ENCODE measurements at regions not wholly inside any gene's neighbourhood (a gene's known extent, or its start where the extent isn't known, plus 50 kb on each side); places are given as distances from the start of the nearest gene placed in this dataset.

DNA sequence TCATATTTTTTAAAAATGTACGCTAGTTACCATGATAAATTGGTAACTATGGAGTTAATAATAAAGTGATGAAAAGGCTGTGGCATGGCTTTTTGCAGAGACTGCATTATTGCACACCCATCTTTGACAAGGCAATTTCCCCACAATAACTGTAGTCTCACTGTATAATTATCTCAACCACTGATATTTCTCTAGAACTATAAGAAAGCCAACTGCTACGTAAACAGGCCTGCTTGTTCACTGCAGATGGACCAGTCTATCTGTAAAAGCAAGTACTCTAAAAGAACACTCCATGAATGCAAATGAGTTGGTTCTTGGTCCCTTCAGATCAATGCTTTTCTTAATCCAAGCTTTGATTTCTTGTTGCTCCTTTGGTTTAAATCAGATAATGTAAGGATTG lies 218.7 kb downstream of the RBM43 start:
- Histone ChIP-seq H3F3A (replicated peaks; ENCODE audit: low read depth) (no peaks in the 10 kb centered on the region), H3K4me2 (no peak overlapping the region), H2AFZ (no peak overlapping the region), H3K4me1 (ENCODE audit: insufficient read depth) (no peaks in the 10 kb centered on the region), H3K79me2 (replicated peaks; ENCODE audit: insufficient read depth) (no peaks in the 10 kb centered on the region), H3K36me3 (ENCODE audit: insufficient read depth) (no peaks in the 10 kb centered on the region), H3K4me3 (no peak overlapping the region), H4K20me1 (replicated peaks; ENCODE audit: insufficient read depth) (no peaks in the 10 kb centered on the region), H3K9me2 (ENCODE audit: insufficient read depth) (peaks cover 27% of the 10 kb centered on the region), H3K27me3 (ENCODE audit: insufficient read depth) (no peaks in the 10 kb centered on the region), H3K27ac (ENCODE audit: low read depth) (no peak overlapping the region)
- H3K27me3 Mint-ChIP-seq (ENCODE audit: insufficient read depth, low read depth, poor library complexity), result no peaks in the 10 kb centered on the region
- H3K36me3 Mint-ChIP-seq (ENCODE audit: low read depth), result no peaks in the 10 kb centered on the region; the same call in 2 of the 3 replicates
- DNase-seq (ENCODE audit: low spot score), result no peak
- no peaks in the 10 kb centered on the region; the same call in 2 of the 3 replicates for H3K4me1 Mint-ChIP-seq
- no peak overlapping the region for H3K27ac Mint-ChIP-seq
- no peaks in the 10 kb centered on the region; the same call in 1 of the 3 replicates for H3K9me3 Mint-ChIP-seq
- no peak overlapping the region for H3K4me3 Mint-ChIP-seq
- no peak for ATAC-seq
- TF ChIP-seq ETS1 (IDR thresholded peaks at IDR 0.05) (no peak), POLR2AphosphoS5 (IDR thresholded peaks at IDR 0.05; ENCODE audit: low read depth) (no peak), EZH2 (IDR thresholded peaks at IDR 0.05; ENCODE audit: low read depth, unreplicated experiment) (no peak), NANOG (IDR thresholded peaks at IDR 0.05; ENCODE audit: borderline replicate concordance) (no peak), ZNF331 (CRISPR knock-in tag; IDR thresholded peaks at IDR 0.05; ENCODE audit: low read depth) (no peak), ZNF114 (CRISPR knock-in tag; IDR thresholded peaks at IDR 0.05) (no peak), STAT1 (IDR thresholded peaks at IDR 0.05; ENCODE audit: unreplicated experiment) (no peak), CREB1 (CRISPR knock-in tag; IDR thresholded peaks at IDR 0.05; ENCODE audit: low read depth) (no peak), JUNB (IDR thresholded peaks at IDR 0.05; ENCODE audit: unreplicated experiment) (no peak)
- TF ChIP-seq, protein P1, sequence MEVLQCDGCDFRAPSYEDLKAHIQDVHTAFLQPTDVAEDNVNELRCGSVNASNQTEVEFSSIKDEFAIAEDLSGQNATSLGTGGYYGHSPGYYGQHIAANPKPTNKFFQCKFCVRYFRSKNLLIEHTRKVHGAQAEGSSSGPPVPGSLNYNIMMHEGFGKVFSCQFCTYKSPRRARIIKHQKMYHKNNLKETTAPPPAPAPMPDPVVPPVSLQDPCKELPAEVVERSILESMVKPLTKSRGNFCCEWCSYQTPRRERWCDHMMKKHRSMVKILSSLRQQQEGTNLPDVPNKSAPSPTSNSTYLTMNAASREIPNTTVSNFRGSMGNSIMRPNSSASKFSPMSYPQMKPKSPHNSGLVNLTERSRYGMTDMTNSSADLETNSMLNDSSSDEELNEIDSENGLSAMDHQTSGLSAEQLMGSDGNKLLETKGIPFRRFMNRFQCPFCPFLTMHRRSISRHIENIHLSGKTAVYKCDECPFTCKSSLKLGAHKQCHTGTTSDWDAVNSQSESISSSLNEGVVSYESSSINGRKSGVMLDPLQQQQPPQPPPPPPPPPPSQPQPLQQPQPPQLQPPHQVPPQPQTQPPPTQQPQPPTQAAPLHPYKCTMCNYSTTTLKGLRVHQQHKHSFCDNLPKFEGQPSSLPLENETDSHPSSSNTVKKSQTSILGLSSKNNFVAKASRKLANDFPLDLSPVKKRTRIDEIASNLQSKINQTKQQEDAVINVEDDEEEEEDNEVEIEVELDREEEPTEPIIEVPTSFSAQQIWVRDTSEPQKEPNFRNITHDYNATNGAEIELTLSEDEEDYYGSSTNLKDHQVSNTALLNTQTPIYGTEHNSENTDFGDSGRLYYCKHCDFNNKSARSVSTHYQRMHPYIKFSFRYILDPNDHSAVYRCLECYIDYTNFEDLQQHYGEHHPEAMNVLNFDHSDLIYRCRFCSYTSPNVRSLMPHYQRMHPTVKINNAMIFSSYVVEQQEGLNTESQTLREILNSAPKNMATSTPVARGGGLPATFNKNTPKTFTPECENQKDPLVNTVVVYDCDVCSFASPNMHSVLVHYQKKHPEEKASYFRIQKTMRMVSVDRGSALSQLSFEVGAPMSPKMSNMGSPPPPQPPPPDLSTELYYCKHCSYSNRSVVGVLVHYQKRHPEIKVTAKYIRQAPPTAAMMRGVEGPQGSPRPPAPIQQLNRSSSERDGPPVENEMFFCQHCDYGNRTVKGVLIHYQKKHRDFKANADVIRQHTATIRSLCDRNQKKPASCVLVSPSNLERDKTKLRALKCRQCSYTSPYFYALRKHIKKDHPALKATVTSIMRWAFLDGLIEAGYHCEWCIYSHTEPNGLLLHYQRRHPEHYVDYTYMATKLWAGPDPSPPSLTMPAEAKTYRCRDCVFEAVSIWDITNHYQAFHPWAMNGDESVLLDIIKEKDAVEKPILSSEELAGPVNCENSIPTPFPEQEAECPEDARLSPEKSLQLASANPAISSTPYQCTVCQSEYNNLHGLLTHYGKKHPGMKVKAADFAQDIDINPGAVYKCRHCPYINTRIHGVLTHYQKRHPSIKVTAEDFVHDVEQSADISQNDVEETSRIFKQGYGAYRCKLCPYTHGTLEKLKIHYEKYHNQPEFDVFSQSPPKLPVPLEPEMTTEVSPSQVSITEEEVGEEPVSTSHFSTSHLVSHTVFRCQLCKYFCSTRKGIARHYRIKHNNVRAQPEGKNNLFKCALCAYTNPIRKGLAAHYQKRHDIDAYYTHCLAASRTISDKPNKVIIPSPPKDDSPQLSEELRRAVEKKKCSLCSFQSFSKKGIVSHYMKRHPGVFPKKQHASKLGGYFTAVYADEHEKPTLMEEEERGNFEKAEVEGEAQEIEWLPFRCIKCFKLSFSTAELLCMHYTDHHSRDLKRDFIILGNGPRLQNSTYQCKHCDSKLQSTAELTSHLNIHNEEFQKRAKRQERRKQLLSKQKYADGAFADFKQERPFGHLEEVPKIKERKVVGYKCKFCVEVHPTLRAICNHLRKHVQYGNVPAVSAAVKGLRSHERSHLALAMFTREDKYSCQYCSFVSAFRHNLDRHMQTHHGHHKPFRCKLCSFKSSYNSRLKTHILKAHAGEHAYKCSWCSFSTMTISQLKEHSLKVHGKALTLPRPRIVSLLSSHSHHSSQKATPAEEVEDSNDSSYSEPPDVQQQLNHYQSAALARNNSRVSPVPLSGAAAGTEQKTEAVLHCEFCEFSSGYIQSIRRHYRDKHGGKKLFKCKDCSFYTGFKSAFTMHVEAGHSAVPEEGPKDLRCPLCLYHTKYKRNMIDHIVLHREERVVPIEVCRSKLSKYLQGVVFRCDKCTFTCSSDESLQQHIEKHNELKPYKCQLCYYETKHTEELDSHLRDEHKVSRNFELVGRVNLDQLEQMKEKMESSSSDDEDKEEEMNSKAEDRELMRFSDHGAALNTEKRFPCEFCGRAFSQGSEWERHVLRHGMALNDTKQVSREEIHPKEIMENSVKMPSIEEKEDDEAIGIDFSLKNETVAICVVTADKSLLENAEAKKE (CRISPR knock-in tag; IDR thresholded peaks at IDR 0.05), result no peak
- TF ChIP-seq, protein P2, sequence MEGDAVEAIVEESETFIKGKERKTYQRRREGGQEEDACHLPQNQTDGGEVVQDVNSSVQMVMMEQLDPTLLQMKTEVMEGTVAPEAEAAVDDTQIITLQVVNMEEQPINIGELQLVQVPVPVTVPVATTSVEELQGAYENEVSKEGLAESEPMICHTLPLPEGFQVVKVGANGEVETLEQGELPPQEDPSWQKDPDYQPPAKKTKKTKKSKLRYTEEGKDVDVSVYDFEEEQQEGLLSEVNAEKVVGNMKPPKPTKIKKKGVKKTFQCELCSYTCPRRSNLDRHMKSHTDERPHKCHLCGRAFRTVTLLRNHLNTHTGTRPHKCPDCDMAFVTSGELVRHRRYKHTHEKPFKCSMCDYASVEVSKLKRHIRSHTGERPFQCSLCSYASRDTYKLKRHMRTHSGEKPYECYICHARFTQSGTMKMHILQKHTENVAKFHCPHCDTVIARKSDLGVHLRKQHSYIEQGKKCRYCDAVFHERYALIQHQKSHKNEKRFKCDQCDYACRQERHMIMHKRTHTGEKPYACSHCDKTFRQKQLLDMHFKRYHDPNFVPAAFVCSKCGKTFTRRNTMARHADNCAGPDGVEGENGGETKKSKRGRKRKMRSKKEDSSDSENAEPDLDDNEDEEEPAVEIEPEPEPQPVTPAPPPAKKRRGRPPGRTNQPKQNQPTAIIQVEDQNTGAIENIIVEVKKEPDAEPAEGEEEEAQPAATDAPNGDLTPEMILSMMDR (conservative IDR thresholded peaks at IDR 0.05; ENCODE audit: low read depth in 2 of 2), result no peak
- TF ChIP-seq, protein P3, sequence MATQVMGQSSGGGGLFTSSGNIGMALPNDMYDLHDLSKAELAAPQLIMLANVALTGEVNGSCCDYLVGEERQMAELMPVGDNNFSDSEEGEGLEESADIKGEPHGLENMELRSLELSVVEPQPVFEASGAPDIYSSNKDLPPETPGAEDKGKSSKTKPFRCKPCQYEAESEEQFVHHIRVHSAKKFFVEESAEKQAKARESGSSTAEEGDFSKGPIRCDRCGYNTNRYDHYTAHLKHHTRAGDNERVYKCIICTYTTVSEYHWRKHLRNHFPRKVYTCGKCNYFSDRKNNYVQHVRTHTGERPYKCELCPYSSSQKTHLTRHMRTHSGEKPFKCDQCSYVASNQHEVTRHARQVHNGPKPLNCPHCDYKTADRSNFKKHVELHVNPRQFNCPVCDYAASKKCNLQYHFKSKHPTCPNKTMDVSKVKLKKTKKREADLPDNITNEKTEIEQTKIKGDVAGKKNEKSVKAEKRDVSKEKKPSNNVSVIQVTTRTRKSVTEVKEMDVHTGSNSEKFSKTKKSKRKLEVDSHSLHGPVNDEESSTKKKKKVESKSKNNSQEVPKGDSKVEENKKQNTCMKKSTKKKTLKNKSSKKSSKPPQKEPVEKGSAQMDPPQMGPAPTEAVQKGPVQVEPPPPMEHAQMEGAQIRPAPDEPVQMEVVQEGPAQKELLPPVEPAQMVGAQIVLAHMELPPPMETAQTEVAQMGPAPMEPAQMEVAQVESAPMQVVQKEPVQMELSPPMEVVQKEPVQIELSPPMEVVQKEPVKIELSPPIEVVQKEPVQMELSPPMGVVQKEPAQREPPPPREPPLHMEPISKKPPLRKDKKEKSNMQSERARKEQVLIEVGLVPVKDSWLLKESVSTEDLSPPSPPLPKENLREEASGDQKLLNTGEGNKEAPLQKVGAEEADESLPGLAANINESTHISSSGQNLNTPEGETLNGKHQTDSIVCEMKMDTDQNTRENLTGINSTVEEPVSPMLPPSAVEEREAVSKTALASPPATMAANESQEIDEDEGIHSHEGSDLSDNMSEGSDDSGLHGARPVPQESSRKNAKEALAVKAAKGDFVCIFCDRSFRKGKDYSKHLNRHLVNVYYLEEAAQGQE (IDR thresholded peaks at IDR 0.05; ENCODE audit: unreplicated experiment), result no peak

Measured in GM23338 (cell line).